ENCODE measurements at regions not wholly inside any gene's neighbourhood (a gene's known extent, or its start where the extent isn't known, plus 50 kb on each side); places are given as distances from the start of the nearest gene placed in this dataset.

GRCh38 chr1:232388363-232388762 lies 241.6 kb downstream of the SIPA1L2 start:
- H3K4me2 ChIP-seq (ENCODE audit: low read depth, low read length): no peak overlapping the region
- TF ChIP-seq, protein P1, sequence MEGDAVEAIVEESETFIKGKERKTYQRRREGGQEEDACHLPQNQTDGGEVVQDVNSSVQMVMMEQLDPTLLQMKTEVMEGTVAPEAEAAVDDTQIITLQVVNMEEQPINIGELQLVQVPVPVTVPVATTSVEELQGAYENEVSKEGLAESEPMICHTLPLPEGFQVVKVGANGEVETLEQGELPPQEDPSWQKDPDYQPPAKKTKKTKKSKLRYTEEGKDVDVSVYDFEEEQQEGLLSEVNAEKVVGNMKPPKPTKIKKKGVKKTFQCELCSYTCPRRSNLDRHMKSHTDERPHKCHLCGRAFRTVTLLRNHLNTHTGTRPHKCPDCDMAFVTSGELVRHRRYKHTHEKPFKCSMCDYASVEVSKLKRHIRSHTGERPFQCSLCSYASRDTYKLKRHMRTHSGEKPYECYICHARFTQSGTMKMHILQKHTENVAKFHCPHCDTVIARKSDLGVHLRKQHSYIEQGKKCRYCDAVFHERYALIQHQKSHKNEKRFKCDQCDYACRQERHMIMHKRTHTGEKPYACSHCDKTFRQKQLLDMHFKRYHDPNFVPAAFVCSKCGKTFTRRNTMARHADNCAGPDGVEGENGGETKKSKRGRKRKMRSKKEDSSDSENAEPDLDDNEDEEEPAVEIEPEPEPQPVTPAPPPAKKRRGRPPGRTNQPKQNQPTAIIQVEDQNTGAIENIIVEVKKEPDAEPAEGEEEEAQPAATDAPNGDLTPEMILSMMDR (IDR thresholded peaks at IDR 0.05; ENCODE audit: low read length): no peak
- no peak for TF ChIP-seq EZH2phosphoT487 (IDR thresholded peaks at IDR 0.05; ENCODE audit: low read length)
- no peak for TF ChIP-seq EZH2 (optimal IDR thresholded peaks at IDR 0.05; ENCODE audit: low read depth, low read length)

GRCh38 chr1:232386721-232387510 lies 243.0 kb downstream of the SIPA1L2 start:
- Histone ChIP-seq H3K79me2 (ENCODE audit: low read length) (no peaks in the 10 kb centered on the region), H3F3A (ENCODE audit: insufficient read depth, low read length) (no peaks in the 10 kb centered on the region), H2AFZ (ENCODE audit: low read length) (no peak overlapping the region), H3K27ac (ENCODE audit: low read length) (no peak overlapping the region), H3K9me2 (replicated peaks; ENCODE audit: insufficient read depth, low read length) (no peaks in the 10 kb centered on the region), H3K4me1 (ENCODE audit: low read length) (no peaks in the 10 kb centered on the region), H3K9me3 (replicated peaks; ENCODE audit: insufficient read depth, low read length) (no peaks in the 10 kb centered on the region), H3K4me3 (ENCODE audit: low read length) (no peak overlapping the region), H3K27me3 (replicated peaks; ENCODE audit: insufficient read depth, low read length) (no peaks in the 10 kb centered on the region), H3K4me2 (ENCODE audit: low read depth, low read length) (no peak overlapping the region), H3K9ac (ENCODE audit: low read length) (no peak overlapping the region), H3K36me3 (replicated peaks; ENCODE audit: insufficient read depth, low read length) (no peaks in the 10 kb centered on the region), H4K20me1 (ENCODE audit: insufficient read depth, low read length) (no peaks in the 10 kb centered on the region)
- TF ChIP-seq EZH2 (optimal IDR thresholded peaks at IDR 0.05; ENCODE audit: low read depth, low read length) (no peak), EZH2phosphoT487 (IDR thresholded peaks at IDR 0.05; ENCODE audit: low read length) (no peak)
- TF ChIP-seq, protein P1 (IDR thresholded peaks at IDR 0.05; ENCODE audit: low read length): no peak
- DNase-seq: no peak

More at GRCh38 chr1:232388363-232388762, 241.6 kb downstream of the SIPA1L2 start:
- no peaks in the 10 kb centered on the region for H3K9me3 ChIP-seq (replicated peaks; ENCODE audit: insufficient read depth, low read length)
- H4K20me1 ChIP-seq (ENCODE audit: insufficient read depth, low read length): no peaks in the 10 kb centered on the region
- H2AFZ ChIP-seq (ENCODE audit: low read length): no peak overlapping the region
- H3K4me1 ChIP-seq (ENCODE audit: low read length): no peaks in the 10 kb centered on the region
- DNase-seq: no peak
- no peak overlapping the region for H3K9ac ChIP-seq (ENCODE audit: low read length)
- H3K9me2 ChIP-seq (replicated peaks; ENCODE audit: insufficient read depth, low read length): no peaks in the 10 kb centered on the region
- no peaks in the 10 kb centered on the region for H3K36me3 ChIP-seq (replicated peaks; ENCODE audit: insufficient read depth, low read length)
- H3K27ac ChIP-seq (ENCODE audit: low read length): no peak overlapping the region
- no peaks in the 10 kb centered on the region for H3K27me3 ChIP-seq (replicated peaks; ENCODE audit: insufficient read depth, low read length)
- H3F3A ChIP-seq (ENCODE audit: insufficient read depth, low read length): no peaks in the 10 kb centered on the region
- H3K4me3 ChIP-seq (ENCODE audit: low read length): no peak overlapping the region
- no peaks in the 10 kb centered on the region for H3K79me2 ChIP-seq (ENCODE audit: low read length)

DNA sequence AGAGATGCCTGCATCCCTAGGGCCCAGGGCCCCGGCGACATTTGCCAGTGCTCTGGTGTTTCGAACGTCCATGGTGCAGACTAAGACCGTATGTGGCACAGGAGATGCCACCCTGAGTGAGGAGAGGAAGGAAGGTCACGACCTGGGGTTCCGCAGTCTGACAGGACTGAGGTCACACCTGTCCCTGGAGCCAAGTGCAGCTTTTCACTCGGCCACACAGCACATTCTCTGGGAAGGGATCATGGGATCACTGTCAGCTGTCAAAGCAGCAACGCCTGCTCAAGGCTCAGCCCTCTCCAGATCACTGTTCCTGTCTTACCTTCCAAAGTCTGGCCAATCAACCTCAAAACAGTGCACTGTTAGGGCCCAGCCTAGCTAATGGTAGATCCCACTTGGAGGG lies 243.6 kb downstream of the SIPA1L2 start:
- H3K4me1 ChIP-seq (ENCODE audit: low read length): no peaks in the 10 kb centered on the region
- no peaks in the 10 kb centered on the region for H3K27me3 ChIP-seq (replicated peaks; ENCODE audit: insufficient read depth, low read length)
- H3K4me3 ChIP-seq (ENCODE audit: low read length): no peak overlapping the region
- TF ChIP-seq EZH2 (optimal IDR thresholded peaks at IDR 0.05; ENCODE audit: low read depth, low read length): no peak
- no peak for TF ChIP-seq EZH2phosphoT487 (IDR thresholded peaks at IDR 0.05; ENCODE audit: low read length)
- TF ChIP-seq, protein P1 (IDR thresholded peaks at IDR 0.05; ENCODE audit: low read length): no peak
- no peak overlapping the region for H3K9ac ChIP-seq (ENCODE audit: low read length)
- no peak overlapping the region for H3K4me2 ChIP-seq (ENCODE audit: low read depth, low read length)
- no peaks in the 10 kb centered on the region for H3F3A ChIP-seq (ENCODE audit: insufficient read depth, low read length)
- no peak for DNase-seq
- no peaks in the 10 kb centered on the region for H3K36me3 ChIP-seq (replicated peaks; ENCODE audit: insufficient read depth, low read length)
- H4K20me1 ChIP-seq (ENCODE audit: insufficient read depth, low read length): no peaks in the 10 kb centered on the region
- H3K79me2 ChIP-seq (ENCODE audit: low read length): no peaks in the 10 kb centered on the region
- H3K9me3 ChIP-seq (replicated peaks; ENCODE audit: insufficient read depth, low read length): no peaks in the 10 kb centered on the region
- H3K27ac ChIP-seq (ENCODE audit: low read length): no peak overlapping the region
- H2AFZ ChIP-seq (ENCODE audit: low read length): no peak overlapping the region
- no peaks in the 10 kb centered on the region for H3K9me2 ChIP-seq (replicated peaks; ENCODE audit: insufficient read depth, low read length)
